ENCODE measurements at regions not wholly inside any gene's neighbourhood (a gene's known extent, or its start where the extent isn't known, plus 50 kb on each side); places are given as distances from the start of the nearest gene placed in this dataset.

GRCh38 chr6:165713845-165714466 is 50.9 kb upstream of the PDE10A start:
- intact Hi-C loops (cut with DNase I): no loop called here
- DNase-seq: peak in 1 of 10 donors; percentile 33
